Stimulated activated CD8-positive, alpha-beta memory T cell treated with anti-CD3 and anti-CD28 coated beads, Interleukin-12 subunit alpha, Interleukin-12 subunit beta, amount 100 ng/mL, for 4 hours (primary cell): ENCODE measurements at regions not wholly inside any gene's neighbourhood (a gene's known extent, or its start where the extent isn't known, plus 50 kb on each side); places are given as distances from the start of the nearest gene placed in this dataset.
A peak's percentile ranks its signal among the peaks of the same experiment; 100 is the strongest.

Experiments used
- DNase-seq: peaks from one replicate; pipeline ENCODE4 v3.0.0-alpha.2; 2020; ENCODE audit warnings: low read depth

DNA sequence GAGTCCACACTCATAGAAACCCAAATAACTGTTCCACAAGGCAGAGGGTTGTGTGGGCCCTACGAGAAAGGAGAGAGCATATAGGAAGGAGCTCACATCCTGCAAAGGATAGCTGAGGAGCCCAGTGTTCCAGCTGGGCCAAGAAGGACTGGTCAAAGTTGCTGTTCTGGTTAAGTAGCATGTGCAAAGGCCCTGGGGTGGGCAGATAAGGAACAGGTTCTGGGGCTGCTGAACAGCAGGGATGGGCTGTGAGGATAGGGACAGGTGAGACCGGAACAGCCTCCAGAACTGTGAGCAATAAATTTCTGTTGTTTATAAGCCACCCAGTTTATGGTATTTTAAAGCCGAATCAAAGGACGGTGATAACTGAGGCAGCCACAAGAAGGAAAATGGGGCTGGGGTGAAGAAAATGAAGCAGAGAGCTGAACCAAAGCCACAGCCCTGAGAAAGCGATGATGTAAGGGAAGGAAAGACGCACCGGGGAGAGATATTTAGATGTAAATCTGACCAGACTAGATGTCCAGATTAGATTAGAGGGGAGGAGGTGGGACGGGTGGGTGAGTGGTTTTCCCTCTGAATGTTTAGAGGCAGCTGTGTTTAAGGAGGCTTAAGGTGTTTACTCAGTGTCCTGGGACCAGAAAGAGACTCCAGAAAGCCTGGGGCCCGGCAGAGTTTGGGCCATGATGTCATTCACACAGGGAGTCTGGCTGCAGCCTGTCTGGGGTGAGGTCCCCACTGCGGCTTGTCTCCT, 180.8 kb upstream of the BCOR start:
- DNase-seq: peak; percentile 41

GRCh38 chrX:40277672-40278071, 179.9 kb upstream of the BCOR start:
- no peak for DNase-seq

- DNase-seq: no peak
These were observed 175.7 kb upstream of the BCOR start for GRCh38 chrX:40273356-40274050.

GRCh38 chrX:40272776-40273175, 175.0 kb upstream of the BCOR start:
- DNase-seq: no peak

- no peak for DNase-seq
These were observed 174.4 kb upstream of the BCOR start for GRCh38 chrX:40272141-40272540.

GRCh38 chrX:40268188-40268520, 170.4 kb upstream of the BCOR start:
- DNase-seq: no peak

DNA sequence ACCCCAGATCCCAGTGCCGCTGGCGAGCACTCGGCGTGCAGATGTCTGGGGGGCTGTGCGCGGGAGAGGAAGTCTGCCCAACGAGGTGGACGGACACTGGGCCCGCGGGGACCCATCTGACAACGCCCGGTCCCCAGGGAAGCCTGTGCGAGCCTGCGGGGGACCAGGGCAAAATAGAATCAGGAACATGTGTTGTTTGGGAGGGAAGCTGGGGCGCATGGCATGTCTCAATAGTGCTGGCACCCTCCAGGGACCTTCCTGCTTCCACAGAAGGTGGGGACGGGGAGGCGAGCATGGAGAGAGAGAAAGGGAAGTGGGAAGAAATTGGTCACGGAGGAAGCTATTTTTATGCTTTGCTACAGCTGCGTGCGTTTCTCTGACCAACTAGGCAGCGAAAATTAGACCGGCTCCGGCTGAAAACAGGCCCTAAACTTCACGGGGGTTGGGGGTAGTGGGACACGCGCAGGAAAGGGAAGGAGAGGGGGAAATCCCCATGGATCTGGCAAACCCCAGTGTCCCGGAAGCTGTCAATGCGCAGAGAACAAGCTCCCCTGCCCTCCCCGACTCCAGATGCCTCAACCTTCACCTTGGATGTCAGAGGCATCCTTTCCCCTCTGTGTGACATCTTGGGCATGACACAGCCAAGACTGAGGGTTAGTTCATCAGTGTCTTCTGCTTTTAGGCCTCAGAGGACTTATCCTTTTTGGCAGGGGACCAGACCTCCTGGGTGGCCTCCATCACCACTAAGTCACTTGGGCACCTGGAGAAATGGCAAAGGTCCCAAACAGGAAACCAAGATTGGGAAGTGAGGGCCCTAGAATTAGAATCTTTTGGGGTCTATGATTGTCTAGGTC, 169.8 kb upstream of the BCOR start:
- DNase-seq: no peak

- peak; percentile 10 for DNase-seq
These were observed 169.0 kb upstream of the BCOR start for GRCh38 chrX:40266490-40267333.

DNA sequence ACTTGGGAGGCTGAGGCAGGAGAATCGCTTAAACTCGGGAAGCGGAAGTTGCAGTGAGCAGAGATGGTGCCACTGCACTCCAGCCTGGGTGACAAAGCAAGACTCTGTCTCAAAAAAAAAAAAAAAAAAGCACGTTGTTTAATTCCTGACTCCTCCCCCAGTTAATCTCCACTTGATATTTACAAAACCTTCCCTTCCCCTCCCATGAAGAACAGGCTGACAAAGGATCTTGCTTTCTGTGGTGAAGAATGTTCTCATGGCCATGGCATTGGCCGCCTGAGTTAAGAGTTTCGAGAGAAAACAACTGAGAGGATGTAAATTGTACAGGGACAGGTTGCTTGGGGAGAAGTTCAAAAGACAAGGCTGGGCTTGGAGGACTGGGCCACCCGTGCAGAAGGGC, 168.2 kb upstream of the BCOR start:
- DNase-seq: no peak

DNA sequence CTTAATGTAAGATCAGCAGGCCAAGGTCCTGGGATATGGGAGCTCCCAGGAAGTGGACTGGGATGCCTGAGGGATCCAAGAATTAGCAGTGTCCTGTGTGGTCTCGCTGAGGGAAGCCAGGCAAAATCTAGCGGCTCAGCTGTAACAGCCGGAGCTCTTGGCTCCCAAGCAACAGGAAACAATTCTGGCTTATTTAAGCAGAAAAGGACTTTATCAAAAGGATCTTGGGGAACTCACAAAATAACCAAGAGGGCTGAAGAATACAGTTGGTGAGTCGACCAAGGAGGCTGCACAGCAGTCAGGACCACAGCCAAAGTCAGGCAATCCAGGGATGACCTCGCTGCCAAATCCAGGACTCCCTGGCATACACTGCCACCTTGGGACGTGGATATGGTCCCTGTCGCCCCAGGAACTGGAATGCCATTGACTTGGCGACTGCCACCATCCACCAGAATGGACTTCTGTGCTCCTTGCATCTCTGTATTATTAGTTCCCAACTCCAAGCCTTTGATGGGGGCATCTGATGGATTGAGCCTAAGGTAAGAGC, 165.3 kb upstream of the BCOR start:
- DNase-seq: no peak

GRCh38 chrX:40262157-40263013, 164.6 kb upstream of the BCOR start:
- DNase-seq: no peak

- DNase-seq: no peak
These were observed 164.0 kb upstream of the BCOR start for GRCh38 chrX:40261833-40262156.

DNA sequence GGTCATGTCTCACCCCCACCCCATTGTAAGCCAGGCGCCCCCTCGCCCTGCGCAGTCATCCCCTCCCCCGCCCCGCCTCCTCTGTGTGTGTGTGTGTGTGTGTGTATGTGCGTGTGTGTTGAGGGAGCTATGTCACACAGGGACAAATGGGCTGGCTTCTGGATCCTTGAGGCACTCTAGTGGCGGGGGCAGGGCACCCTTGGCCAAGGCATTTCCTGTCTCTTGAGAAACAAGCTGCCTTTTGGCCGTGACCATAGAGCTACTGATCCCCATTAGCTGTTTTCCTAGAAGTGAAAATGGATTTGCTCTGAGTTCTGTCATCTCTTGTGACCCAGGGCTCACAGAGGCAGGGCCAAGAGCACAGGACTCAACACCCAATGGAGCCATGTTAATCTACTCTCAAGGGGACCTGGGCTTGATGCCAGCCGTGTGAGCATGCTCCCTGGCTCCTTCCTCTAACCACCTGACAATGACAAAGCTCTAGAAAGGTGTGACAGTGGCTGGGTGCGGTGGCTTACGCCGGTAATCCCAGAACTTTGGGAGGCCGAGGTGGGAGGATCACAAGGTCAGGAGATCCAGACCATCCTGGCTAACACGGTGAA, 162.5 kb upstream of the BCOR start:
- no peak for DNase-seq

GRCh38 chrX:40258909-40259308, 161.2 kb upstream of the BCOR start:
- DNase-seq: no peak

GRCh38 chrX:40253771-40254170, 156.0 kb upstream of the BCOR start:
- no peak for DNase-seq

DNA sequence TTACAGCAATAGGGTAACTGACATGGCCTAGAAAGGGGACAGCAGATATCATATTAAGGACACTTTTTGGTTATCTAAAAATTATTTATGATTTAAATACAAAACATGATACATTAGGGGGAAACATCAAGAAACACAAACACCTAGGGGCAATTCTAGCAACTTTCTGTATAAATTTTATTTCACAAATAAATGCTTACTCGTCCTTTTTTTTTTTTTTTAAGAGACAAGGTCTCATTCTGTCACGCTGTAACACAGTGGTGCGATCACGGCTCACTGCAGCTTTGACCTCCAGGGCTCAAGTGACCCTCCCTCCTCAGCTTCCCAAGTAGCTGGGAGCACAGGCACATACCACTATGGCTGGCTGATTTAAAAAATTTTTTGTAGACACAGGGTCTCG, 151.8 kb upstream of the BCOR start:
- no peak for DNase-seq

- no peak for DNase-seq
These were observed 151.1 kb upstream of the BCOR start for GRCh38 chrX:40248822-40249221.

DNA sequence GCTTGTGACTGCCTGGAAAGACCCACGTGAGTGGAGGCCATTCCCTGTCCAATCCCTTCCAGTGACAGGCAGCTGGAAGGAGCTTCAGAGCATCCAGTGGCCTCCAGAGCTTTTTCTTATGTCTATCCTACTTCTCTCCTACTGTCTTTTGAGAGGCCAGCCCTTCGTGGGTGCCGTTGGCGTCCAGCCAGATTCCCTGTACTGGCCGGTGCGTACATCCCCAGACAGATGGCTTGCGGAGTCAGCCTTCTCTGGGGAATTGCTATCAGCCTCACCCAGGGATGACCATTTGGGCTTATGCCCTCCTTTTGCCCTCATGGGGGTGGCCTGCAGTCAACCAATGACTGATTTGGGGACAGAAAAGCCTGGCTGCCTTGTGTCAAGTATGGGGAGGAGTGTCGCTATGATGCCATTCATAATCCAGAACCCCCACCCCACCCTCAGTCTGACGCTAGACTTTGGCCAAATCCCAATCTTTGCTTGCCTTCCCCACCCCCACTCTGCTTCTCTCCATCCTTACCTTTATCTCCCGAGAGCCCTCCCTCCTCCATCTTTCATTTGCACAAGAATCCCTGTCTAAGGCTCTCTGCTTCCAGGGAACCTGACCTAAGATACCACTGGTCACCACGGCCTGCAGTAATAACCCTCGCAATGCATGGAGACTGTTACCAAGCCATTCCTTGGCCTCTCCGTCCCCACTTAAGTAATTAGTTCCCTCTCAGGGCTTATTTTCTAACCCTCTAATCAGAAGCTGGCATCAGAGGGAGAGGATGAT, 150.3 kb upstream of the BCOR start:
- no peak for DNase-seq

DNA sequence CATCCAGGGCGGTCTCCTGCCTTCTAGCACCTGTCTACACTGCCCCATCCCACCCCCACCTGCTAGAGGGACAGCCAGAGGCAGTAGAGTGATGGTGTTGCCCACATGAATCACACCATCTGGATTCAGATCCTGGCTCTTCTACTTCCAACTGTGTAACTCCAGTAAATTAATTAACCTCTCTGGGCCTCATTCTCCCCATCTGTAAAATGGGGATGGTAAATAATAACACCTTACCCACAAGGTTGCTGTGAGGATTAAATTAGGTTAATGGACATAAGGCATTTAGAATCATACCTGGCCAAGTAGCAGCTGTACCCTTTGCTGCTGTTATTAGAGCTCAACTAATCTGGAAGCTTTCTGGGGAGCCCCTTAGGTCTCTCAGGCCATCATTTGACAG, 149.6 kb upstream of the BCOR start:
- no peak for DNase-seq
